ENCODE measurements at regions not wholly inside any gene's neighbourhood (a gene's known extent, or its start where the extent isn't known, plus 50 kb on each side); places are given as distances from the start of the nearest gene placed in this dataset.

- WGBS: 54% methylated on average over 3 of the region's 3 CpGs
- H3K36me3 ChIP-seq: no peaks in the 10 kb centered on the region
- no peak overlapping the region for H3K4me3 ChIP-seq
- no peak for TF ChIP-seq POLR2AphosphoS5 (IDR thresholded peaks at IDR 0.05)
- TF ChIP-seq POLR2A (IDR thresholded peaks at IDR 0.05): no peak
- TF ChIP-seq, protein P1, sequence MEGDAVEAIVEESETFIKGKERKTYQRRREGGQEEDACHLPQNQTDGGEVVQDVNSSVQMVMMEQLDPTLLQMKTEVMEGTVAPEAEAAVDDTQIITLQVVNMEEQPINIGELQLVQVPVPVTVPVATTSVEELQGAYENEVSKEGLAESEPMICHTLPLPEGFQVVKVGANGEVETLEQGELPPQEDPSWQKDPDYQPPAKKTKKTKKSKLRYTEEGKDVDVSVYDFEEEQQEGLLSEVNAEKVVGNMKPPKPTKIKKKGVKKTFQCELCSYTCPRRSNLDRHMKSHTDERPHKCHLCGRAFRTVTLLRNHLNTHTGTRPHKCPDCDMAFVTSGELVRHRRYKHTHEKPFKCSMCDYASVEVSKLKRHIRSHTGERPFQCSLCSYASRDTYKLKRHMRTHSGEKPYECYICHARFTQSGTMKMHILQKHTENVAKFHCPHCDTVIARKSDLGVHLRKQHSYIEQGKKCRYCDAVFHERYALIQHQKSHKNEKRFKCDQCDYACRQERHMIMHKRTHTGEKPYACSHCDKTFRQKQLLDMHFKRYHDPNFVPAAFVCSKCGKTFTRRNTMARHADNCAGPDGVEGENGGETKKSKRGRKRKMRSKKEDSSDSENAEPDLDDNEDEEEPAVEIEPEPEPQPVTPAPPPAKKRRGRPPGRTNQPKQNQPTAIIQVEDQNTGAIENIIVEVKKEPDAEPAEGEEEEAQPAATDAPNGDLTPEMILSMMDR (IDR thresholded peaks at IDR 0.05): no peak
- DNase-seq (ENCODE audit: low spot score): no peak
- intact Hi-C loops (cut with DNase I): no loop called here
- no peak overlapping the region for H3K27ac ChIP-seq
- no peaks in the 10 kb centered on the region for H3K9me3 ChIP-seq
- H3K27me3 ChIP-seq (replicated peaks; ENCODE audit: insufficient read depth): no peaks in the 10 kb centered on the region
- no peaks in the 10 kb centered on the region for H3K4me1 ChIP-seq (replicated peaks)
These were observed 424.8 kb downstream of the TMEM38B start for GRCh38 chr9:106119176-106119575.

- no peaks in the 10 kb centered on the region for H3K36me3 ChIP-seq
- intact Hi-C loops (cut with DNase I): no loop called here
- 61% methylated on average over 10 of the region's 10 CpGs for WGBS
- H3K4me3 ChIP-seq: no peak overlapping the region
- TF ChIP-seq, protein P1 (IDR thresholded peaks at IDR 0.05): no peak
- TF ChIP-seq POLR2AphosphoS5 (IDR thresholded peaks at IDR 0.05): no peak
- no peak for TF ChIP-seq POLR2A (IDR thresholded peaks at IDR 0.05)
- DNase-seq (ENCODE audit: low spot score): no peak
- no peak overlapping the region for H3K27ac ChIP-seq
- H3K9me3 ChIP-seq: no peaks in the 10 kb centered on the region
- no peaks in the 10 kb centered on the region for H3K4me1 ChIP-seq (replicated peaks)
- no peaks in the 10 kb centered on the region for H3K27me3 ChIP-seq (replicated peaks; ENCODE audit: insufficient read depth)
These were observed 425.7 kb downstream of the TMEM38B start for GRCh38 chr9:106120071-106120470.

- DNase-seq (ENCODE audit: low spot score): no peak
- no peak overlapping the region for H3K4me3 ChIP-seq
- H3K36me3 ChIP-seq: no peaks in the 10 kb centered on the region
- H3K9me3 ChIP-seq: no peaks in the 10 kb centered on the region
- intact Hi-C loops (cut with DNase I): no loop called here
- H3K27me3 ChIP-seq (replicated peaks; ENCODE audit: insufficient read depth): no peaks in the 10 kb centered on the region
- no peaks in the 10 kb centered on the region for H3K4me1 ChIP-seq (replicated peaks)
- TF ChIP-seq POLR2A (IDR thresholded peaks at IDR 0.05): no peak
- TF ChIP-seq, protein P1 (IDR thresholded peaks at IDR 0.05): no peak
- TF ChIP-seq POLR2AphosphoS5 (IDR thresholded peaks at IDR 0.05): no peak
- no peak overlapping the region for H3K27ac ChIP-seq
- WGBS: 93% methylated on average over 1 of the region's 1 CpG
These were observed 433.4 kb downstream of the TMEM38B start for GRCh38 chr9:106127776-106128175.

DNA sequence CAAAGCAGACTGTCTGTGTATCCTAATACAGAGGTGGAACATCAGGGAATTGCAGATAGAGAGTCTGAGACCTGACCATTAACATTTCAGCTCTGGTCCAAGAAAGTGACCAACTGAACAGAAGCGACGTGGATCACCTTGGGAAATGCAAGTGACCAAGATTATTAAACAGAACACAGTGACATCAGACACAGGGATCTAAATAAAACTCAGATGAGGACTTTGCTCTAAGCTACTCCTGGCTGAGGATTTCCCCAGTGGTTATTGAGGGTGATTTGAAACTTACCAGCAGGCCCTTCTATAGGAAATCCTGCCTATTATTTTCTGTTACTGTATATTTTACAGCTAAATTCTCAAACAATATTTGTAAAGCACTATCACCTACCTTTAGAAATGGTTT, 436.0 kb downstream of the TMEM38B start:
- Histone ChIP-seq H3K27ac (no peak overlapping the region), H3K9me3 (no peaks in the 10 kb centered on the region), H3K27me3 (replicated peaks; ENCODE audit: insufficient read depth) (no peaks in the 10 kb centered on the region), H3K36me3 (no peaks in the 10 kb centered on the region), H3K4me1 (replicated peaks) (no peaks in the 10 kb centered on the region), H3K4me3 (no peak overlapping the region)
- no peak for DNase-seq (ENCODE audit: low spot score)
- intact Hi-C loops (cut with DNase I): loop anchor here (10.0 kb wide), 1 partner anchor 226 kb away; no protein-coding TSS in a partner anchor
- 97% methylated on average over 2 of the region's 2 CpGs for WGBS
- TF ChIP-seq, protein P1 (IDR thresholded peaks at IDR 0.05): no peak
- TF ChIP-seq POLR2AphosphoS5 (IDR thresholded peaks at IDR 0.05): no peak
- TF ChIP-seq POLR2A (IDR thresholded peaks at IDR 0.05): no peak

DNA sequence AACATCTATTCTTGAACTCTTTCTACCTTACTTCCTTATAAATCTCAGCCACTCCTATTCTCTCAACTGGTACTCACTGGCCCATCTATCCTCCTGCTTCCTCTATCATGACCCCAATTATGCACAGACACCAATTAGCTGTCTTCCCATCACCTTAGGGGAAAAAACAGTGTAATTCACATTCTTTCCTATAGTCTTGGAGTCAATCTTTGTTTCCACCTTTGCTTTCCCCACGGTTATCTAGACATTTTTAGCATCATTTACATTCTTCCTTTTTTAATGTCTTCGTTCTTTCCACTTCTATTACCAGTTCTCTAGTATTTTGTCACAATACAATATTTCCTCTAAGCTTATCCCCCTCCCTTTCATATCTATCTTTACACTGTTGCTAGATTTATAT, 449.4 kb downstream of the TMEM38B start:
- WGBS: 82% methylated on average over 2 of the region's 2 CpGs
- H3K9me3 ChIP-seq: no peaks in the 10 kb centered on the region
- TF ChIP-seq, protein P1 (IDR thresholded peaks at IDR 0.05): no peak
- TF ChIP-seq POLR2A (IDR thresholded peaks at IDR 0.05) (no peak), POLR2AphosphoS5 (IDR thresholded peaks at IDR 0.05) (no peak)
- no peak overlapping the region for H3K27ac ChIP-seq
- no peak overlapping the region for H3K4me3 ChIP-seq
- no peaks in the 10 kb centered on the region for H3K4me1 ChIP-seq (replicated peaks)
- H3K27me3 ChIP-seq (replicated peaks; ENCODE audit: insufficient read depth): no peaks in the 10 kb centered on the region
- intact Hi-C loops (cut with DNase I): no loop called here
- no peaks in the 10 kb centered on the region for H3K36me3 ChIP-seq
- no peak for DNase-seq (ENCODE audit: low spot score)
